ENCODE measurements at regions not wholly inside any gene's neighbourhood (a gene's known extent, or its start where the extent isn't known, plus 50 kb on each side); places are given as distances from the start of the nearest gene placed in this dataset.

GRCh38 chr15:66936109-66936860 lies 129.1 kb upstream of the SMAD3 start:
- no peaks in the 10 kb centered on the region for H3K9me3 Mint-ChIP-seq
- H3K36me3 Mint-ChIP-seq, result peaks cover 2% of the 10 kb centered on the region
- H3K27me3 Mint-ChIP-seq, result peaks cover 4% of the 10 kb centered on the region
- no peak overlapping the region for H3K27ac Mint-ChIP-seq
- H3K4me1 Mint-ChIP-seq, result peaks cover 7% of the 10 kb centered on the region
- H3K4me3 Mint-ChIP-seq, result no peak overlapping the region

DNA sequence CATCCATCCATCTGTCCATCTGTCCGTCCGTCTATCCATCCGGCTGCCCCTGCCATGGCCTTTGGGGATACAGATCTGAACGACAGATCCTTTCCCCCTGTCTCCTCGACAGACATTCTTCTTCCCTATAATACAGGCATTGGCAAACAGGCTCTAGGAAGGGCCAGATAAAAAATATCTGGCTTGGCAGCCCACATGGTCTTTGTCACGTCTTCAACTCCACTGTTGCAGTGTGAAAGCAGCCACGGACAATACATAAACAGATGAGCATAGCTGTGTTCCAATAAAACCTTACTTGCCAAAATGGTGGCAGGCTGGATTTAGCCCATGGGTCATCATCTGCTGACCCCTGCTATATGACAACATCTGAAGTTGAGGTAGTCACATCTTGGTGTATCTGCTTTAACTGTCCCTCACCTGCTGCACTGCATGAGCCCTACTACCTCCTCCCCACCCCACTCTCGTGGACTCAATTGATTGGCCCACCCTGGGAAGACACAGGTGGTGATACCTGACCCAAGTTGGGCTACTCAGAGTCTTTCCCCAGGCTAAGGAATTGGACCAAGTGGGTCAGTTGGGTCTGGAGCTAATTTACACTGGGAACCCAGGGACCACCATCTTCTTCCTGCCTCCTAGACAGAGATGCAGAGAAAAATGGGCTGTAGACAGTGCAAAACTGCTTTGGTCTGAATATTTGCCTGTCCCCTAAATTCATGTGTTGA lies 128.4 kb upstream of the SMAD3 start:
- Mint-ChIP-seq H3K36me3 (peaks cover 2% of the 10 kb centered on the region), H3K27ac (no peak overlapping the region), H3K9me3 (no peaks in the 10 kb centered on the region), H3K4me1 (peaks cover 7% of the 10 kb centered on the region), H3K27me3 (peaks cover 4% of the 10 kb centered on the region), H3K4me3 (no peak overlapping the region)

- Mint-ChIP-seq H3K36me3 (peaks cover 2% of the 10 kb centered on the region), H3K4me3 (no peak overlapping the region), H3K4me1 (peaks cover 7% of the 10 kb centered on the region), H3K27ac (no peak overlapping the region), H3K9me3 (no peaks in the 10 kb centered on the region), H3K27me3 (peaks cover 4% of the 10 kb centered on the region)
Observed at GRCh38 chr15:66937588-66937987, 127.8 kb upstream of the SMAD3 start.

DNA sequence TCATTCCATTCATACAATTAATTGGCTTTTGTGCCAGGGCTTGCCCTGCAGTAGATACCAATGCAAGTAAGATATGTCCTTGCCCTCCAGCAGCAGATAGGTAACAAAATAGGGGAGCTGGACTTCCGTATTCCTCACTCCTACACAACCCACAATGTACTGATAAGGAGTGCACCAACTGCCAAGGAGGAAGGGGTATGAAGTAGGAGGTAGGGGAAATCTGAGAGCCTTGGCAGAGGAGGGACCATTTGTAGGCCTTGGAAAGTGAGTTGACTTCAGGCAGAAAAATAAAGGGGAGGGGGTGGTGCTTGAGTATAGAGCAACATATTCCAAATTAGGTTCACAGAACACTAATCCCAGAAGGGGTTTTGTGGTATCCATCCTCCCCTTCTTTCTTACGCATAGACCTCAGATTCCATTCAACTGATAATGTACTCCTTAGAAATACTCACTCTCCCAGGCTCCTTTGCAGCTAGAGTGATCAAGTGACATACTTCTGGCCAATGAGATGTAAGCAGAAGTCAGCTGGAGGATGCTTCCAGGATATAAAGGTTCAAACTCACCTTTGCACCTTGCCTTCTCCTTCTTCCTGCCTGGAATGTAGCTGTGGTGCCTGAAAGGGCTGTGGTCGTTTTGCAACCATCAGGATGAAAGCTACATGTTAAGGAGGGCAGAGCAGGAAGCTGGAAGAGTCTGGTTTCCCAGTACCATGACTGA lies 127.1 kb upstream of the SMAD3 start:
- H3K27ac Mint-ChIP-seq, result no peak overlapping the region
- H3K27me3 Mint-ChIP-seq, result peaks cover 4% of the 10 kb centered on the region
- H3K4me1 Mint-ChIP-seq, result peaks cover 7% of the 10 kb centered on the region
- H3K36me3 Mint-ChIP-seq, result peaks cover 2% of the 10 kb centered on the region
- H3K9me3 Mint-ChIP-seq, result no peaks in the 10 kb centered on the region
- H3K4me3 Mint-ChIP-seq, result no peak overlapping the region

DNA sequence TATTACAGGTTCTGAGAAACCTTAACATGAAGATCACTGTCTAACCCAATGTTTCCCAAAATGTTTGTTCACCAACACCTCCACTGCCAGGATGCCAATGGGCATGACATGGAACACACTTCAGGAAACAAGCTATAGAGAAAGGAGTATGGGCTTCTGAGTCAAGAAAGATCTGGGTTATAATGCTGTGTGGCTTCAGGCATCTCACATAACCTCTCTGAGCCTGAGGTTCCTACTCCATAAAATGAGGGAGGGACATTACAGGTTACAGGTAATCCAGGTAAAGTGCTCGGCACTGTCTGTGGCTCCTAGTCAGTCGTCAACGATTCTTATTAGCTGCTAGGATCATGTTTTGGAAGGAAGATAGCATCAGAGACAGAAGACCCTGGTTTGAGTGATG lies 126.4 kb upstream of the SMAD3 start:
- H3K27me3 Mint-ChIP-seq, result peaks cover 4% of the 10 kb centered on the region
- H3K9me3 Mint-ChIP-seq, result no peaks in the 10 kb centered on the region
- H3K4me3 Mint-ChIP-seq, result no peak overlapping the region
- no peak overlapping the region for H3K27ac Mint-ChIP-seq
- peaks cover 2% of the 10 kb centered on the region for H3K36me3 Mint-ChIP-seq
- H3K4me1 Mint-ChIP-seq, result peaks cover 7% of the 10 kb centered on the region

DNA sequence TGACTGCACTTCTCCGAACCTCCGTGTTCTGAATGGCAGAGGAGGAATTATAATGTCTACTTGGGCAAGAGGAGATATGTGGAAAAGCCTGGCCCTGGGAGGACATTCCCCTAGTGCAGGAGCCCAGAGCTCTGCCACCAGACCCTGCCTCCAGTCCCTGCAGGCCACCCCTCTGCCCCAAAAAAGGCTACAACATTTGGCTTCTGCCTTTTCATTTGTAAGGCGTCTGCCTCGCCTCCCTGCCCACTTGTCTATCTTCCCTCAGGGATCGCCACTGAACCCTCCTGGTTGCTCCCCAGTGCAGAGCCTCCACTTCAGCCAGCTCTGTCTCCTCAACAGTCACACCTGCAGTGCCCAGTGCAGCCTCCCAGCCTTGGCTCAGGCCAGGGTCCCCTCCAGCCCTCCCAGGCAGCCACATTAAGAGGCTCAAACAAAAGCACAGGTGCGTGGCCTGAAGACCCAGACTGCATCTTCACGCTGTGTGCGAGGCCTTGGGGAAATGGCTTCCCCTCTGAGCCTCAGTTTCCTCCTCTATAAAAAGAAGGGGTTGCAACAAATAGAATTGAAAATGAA lies 125.9 kb upstream of the SMAD3 start:
- Mint-ChIP-seq H3K4me3 (no peak overlapping the region), H3K36me3 (peaks cover 2% of the 10 kb centered on the region), H3K9me3 (no peaks in the 10 kb centered on the region), H3K4me1 (peaks cover 7% of the 10 kb centered on the region), H3K27ac (no peak overlapping the region), H3K27me3 (peaks cover 4% of the 10 kb centered on the region)

- no peak overlapping the region for H3K4me3 Mint-ChIP-seq
- peaks cover 4% of the 10 kb centered on the region for H3K27me3 Mint-ChIP-seq
- peaks cover 2% of the 10 kb centered on the region for H3K36me3 Mint-ChIP-seq
- H3K9me3 Mint-ChIP-seq, result no peaks in the 10 kb centered on the region
- peaks cover 7% of the 10 kb centered on the region for H3K4me1 Mint-ChIP-seq
- no peak overlapping the region for H3K27ac Mint-ChIP-seq
Observed at GRCh38 chr15:66940368-66940767, 125.0 kb upstream of the SMAD3 start.

GRCh38 chr15:66941108-66941711 lies 124.2 kb upstream of the SMAD3 start:
- Mint-ChIP-seq H3K4me3 (no peak overlapping the region), H3K36me3 (peaks cover 2% of the 10 kb centered on the region), H3K4me1 (peaks cover 7% of the 10 kb centered on the region), H3K27ac (peak overlapping the region; percentile 25), H3K27me3 (no peaks in the 10 kb centered on the region), H3K9me3 (no peaks in the 10 kb centered on the region)

DNA sequence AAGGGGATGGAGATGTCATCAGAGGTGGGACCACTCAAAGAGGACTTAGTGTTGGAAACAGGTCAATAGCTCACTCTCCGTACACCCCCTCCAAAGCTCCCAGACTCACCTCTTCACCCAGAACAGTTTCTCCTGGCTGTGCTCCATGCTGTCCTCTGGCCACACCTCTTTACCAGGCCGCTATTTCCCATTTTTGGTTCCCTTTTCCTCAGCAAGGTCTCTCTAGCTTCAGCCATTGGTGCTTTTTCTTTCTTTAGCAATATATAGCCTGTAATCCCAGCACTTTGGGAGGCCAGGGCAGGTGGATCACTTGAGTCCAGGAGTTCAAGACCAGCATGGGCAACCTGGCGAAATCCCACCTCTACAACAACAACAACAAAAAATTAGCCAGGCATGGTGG lies 123.6 kb upstream of the SMAD3 start:
- Mint-ChIP-seq H3K27me3 (no peaks in the 10 kb centered on the region), H3K4me1 (peaks cover 7% of the 10 kb centered on the region), H3K36me3 (peaks cover 2% of the 10 kb centered on the region), H3K9me3 (no peaks in the 10 kb centered on the region), H3K27ac (peak overlapping the region; percentile 41), H3K4me3 (no peak overlapping the region)

DNA sequence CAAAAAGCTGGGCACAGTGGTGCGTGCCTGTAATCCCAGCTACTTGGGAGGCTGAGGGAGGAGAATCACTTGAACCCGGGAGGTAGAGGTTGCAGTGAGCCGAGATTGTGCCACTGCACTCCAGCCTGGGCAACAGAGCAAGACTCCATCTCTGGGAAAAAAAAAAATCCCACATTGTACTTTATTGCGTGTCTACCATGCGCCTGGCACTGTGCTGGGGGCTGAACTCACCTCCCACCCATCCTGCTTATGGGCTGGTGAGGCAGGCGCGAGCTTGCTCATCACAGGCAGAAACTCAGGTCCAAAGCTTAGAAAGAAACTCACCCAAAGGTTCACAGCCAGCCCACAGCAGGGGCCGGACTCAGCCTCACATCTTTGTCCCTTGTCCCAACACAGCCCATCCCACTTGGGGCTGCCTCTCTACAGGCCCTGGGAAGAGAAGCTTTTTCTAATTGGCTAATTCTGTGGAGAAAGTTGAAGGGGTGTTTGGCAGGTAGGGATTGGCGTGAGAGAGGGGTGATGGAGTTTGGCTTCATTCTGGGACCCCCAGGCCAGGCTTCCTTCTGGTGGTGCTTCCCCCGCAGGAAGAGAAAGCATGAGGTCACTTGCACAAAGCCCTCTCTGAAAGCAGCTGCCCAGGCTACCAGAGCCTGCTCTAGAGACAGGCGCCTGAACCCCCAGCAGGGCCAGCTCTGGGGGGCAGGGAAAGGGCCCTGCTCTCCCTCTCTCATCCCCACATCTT lies 122.6 kb upstream of the SMAD3 start:
- Mint-ChIP-seq H3K9me3 (no peaks in the 10 kb centered on the region), H3K27me3 (no peaks in the 10 kb centered on the region), H3K27ac (no peak overlapping the region), H3K36me3 (peaks cover 2% of the 10 kb centered on the region), H3K4me1 (peaks cover 7% of the 10 kb centered on the region), H3K4me3 (no peak overlapping the region)

DNA sequence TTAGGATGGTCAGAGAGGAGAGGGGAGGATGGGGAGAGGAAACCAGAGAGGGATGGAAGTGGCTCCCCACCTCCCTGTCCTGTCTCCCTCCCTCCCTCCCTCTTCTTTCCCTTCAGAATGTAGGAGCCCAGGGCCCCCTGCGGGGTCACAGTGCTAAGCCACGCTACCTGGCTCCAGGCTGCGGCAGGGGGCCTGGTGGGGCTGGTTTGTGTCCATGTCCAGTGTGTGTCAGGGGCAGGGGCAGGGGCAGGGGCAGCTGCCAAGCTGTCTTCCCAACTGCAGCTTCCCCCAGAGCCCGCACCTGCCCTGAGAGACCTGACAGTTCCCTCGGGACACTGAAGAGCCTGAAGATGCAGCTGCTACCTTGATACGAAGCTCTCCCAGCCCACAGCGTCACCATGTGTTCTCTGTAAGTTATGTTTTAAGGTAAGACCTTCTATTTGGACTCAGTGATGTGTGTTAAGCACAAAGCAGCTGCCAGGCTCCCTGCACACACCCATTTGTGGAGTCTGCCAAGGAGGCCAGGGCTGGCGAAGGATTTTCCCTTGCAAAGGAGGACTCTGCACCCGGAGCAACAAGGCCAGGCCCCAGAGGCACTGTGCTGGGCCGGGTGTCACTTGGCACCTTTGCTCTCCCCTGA lies 121.8 kb upstream of the SMAD3 start:
- Mint-ChIP-seq H3K4me1 (peaks cover 7% of the 10 kb centered on the region), H3K27me3 (no peaks in the 10 kb centered on the region), H3K36me3 (no peaks in the 10 kb centered on the region), H3K9me3 (no peaks in the 10 kb centered on the region), H3K4me3 (no peak overlapping the region), H3K27ac (no peak overlapping the region)

DNA sequence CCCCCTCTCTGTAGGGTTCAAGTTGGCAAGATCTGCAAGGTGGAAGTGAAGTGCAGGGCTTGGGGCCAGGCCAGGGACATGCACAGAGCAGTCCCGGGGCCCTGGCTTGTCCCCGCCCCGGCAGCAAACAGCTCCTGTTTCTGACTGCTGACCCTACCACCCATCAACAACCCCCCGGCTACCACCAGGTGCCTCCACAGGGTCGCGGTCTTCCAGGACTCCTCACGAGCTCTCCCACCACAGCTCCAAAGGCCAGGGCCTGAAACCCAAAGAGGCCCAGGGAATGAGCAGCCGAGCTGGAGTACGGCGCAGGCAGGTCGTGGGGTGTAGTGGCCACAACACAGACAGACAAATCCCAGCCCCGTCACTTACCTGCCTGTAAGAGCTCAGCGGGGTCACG lies 121.3 kb upstream of the SMAD3 start:
- Mint-ChIP-seq H3K9me3 (no peaks in the 10 kb centered on the region), H3K4me3 (no peak overlapping the region), H3K27ac (no peak overlapping the region), H3K36me3 (no peaks in the 10 kb centered on the region), H3K27me3 (no peaks in the 10 kb centered on the region), H3K4me1 (peaks cover 7% of the 10 kb centered on the region)

DNA sequence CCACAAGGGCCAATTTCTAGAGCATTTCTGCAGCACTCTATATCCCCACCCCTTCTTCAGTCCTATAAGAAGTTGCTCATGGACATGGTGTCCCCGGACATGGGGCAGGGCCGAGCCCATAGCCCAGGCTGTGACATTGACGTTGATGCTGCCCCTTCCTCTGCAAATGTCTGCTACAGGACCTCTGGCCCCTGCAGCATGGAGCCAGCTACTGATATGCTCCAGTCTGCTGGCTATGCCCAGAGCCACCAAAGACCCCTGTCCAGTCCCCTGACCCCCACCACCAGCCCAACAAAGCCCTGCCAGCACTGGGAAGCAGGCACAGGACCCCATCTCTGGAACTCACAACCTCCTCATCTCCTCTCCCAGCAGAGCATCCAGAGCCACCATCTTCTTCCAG lies 120.1 kb upstream of the SMAD3 start:
- peaks cover 4% of the 10 kb centered on the region for H3K4me1 Mint-ChIP-seq
- H3K36me3 Mint-ChIP-seq, result no peaks in the 10 kb centered on the region
- no peaks in the 10 kb centered on the region for H3K9me3 Mint-ChIP-seq
- H3K27ac Mint-ChIP-seq, result no peak overlapping the region
- H3K4me3 Mint-ChIP-seq, result no peak overlapping the region
- no peaks in the 10 kb centered on the region for H3K27me3 Mint-ChIP-seq

DNA sequence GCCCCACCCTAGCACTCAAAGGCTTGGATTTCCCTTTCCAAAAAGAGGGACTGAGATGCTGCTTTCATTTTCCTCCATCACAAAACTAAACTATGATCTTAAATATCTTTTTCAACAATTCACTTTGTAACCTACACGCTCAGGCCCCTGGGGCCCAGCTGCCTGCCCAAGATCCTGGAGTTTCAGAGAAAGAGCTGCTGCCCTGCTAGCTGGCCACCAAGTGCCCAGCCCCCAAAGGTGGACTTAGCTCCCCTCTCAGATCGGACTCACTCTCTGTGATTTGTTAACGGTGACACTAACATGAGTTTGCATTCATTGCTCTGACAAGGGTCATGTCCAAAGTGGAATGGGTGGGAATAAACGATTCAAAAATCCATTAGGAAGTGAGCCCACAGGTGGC lies 119.6 kb upstream of the SMAD3 start:
- no peaks in the 10 kb centered on the region for H3K27me3 Mint-ChIP-seq
- H3K4me3 Mint-ChIP-seq, result no peak overlapping the region
- no peak overlapping the region for H3K27ac Mint-ChIP-seq
- H3K36me3 Mint-ChIP-seq, result no peaks in the 10 kb centered on the region
- H3K9me3 Mint-ChIP-seq, result no peaks in the 10 kb centered on the region
- no peaks in the 10 kb centered on the region for H3K4me1 Mint-ChIP-seq

All from activated naive CD4-positive, alpha-beta T cell treated with anti-CD3 and anti-CD28 coated beads, Interleukin-2, amount 50 U/mL, for 24 hours (primary cell).